Progenitor cell of endocrine pancreas (in vitro differentiated cells): ENCODE measurements at regions not wholly inside any gene's neighbourhood (a gene's known extent, or its start where the extent isn't known, plus 50 kb on each side); places are given as distances from the start of the nearest gene placed in this dataset.
"Not testable (repeated sequence)": the region's sequence is repeated elsewhere in the genome, so short reads cannot be mapped to it uniquely, and the experiment has no call there.

Experiments used
- DNase-seq: peaks from one replicate; pipeline ENCODE4 v3.0.0; 2021; ENCODE audit warnings: low spot score; ENCODE audit not compliant: unreplicated experiment
- H3K27ac Mint-ChIP-seq: 2 replicates; pipeline ENCODE4 v1.8.0; 2021; ENCODE audit warnings: mild to moderate bottlenecking, moderate library complexity, mixed read lengths
- H3K27me3 Mint-ChIP-seq: 2 replicates; pipeline ENCODE4 v1.8.0; 2021; ENCODE audit warnings: mixed read lengths
- H3K36me3 Mint-ChIP-seq: 2 replicates; pipeline ENCODE4 v1.8.0; 2022; ENCODE audit warnings: mixed read lengths; ENCODE audit not compliant: insufficient read depth
- H3K4me1 Mint-ChIP-seq: 2 replicates; pipeline ENCODE4 v1.8.0; 2021; ENCODE audit warnings: low read depth, mixed read lengths
- H3K4me3 Mint-ChIP-seq: 2 replicates; pipeline ENCODE4 v1.8.0; 2021; ENCODE audit warnings: low read depth, mild to moderate bottlenecking, moderate library complexity, mixed read lengths
- H3K9me3 Mint-ChIP-seq: 2 replicates; pipeline ENCODE4 v1.8.0; 2021; ENCODE audit warnings: low read depth, mixed read lengths
- TF ChIP-seq, protein P1 (sequence below): fragments of 200-600 bp; sonication (generic); IDR thresholded peaks from one replicate; pipeline ENCODE4 v1.5.0; 2021; ENCODE audit warnings: antibody characterized with exemption, mild to moderate bottlenecking; ENCODE audit not compliant: unreplicated experiment

GRCh38 chr6:121682666-121683065 is 247.2 kb downstream of the GJA1 start:
- no peaks in the 10 kb centered on the region for H3K36me3 Mint-ChIP-seq
- TF ChIP-seq, protein P1, sequence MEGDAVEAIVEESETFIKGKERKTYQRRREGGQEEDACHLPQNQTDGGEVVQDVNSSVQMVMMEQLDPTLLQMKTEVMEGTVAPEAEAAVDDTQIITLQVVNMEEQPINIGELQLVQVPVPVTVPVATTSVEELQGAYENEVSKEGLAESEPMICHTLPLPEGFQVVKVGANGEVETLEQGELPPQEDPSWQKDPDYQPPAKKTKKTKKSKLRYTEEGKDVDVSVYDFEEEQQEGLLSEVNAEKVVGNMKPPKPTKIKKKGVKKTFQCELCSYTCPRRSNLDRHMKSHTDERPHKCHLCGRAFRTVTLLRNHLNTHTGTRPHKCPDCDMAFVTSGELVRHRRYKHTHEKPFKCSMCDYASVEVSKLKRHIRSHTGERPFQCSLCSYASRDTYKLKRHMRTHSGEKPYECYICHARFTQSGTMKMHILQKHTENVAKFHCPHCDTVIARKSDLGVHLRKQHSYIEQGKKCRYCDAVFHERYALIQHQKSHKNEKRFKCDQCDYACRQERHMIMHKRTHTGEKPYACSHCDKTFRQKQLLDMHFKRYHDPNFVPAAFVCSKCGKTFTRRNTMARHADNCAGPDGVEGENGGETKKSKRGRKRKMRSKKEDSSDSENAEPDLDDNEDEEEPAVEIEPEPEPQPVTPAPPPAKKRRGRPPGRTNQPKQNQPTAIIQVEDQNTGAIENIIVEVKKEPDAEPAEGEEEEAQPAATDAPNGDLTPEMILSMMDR: no peak
- H3K9me3 Mint-ChIP-seq: peaks cover 10% of the 10 kb centered on the region
- H3K4me1 Mint-ChIP-seq: no peaks in the 10 kb centered on the region
- no peak overlapping the region for H3K27ac Mint-ChIP-seq
- H3K27me3 Mint-ChIP-seq: no peaks in the 10 kb centered on the region
- DNase-seq: no peak
- H3K4me3 Mint-ChIP-seq: no peak overlapping the region

GRCh38 chr6:121685806-121686205 is 250.4 kb downstream of the GJA1 start:
- not testable (repeated sequence) for H3K4me3 Mint-ChIP-seq, H3K9me3 Mint-ChIP-seq, DNase-seq, H3K4me1 Mint-ChIP-seq, H3K36me3 Mint-ChIP-seq, H3K27ac Mint-ChIP-seq, H3K27me3 Mint-ChIP-seq

DNA sequence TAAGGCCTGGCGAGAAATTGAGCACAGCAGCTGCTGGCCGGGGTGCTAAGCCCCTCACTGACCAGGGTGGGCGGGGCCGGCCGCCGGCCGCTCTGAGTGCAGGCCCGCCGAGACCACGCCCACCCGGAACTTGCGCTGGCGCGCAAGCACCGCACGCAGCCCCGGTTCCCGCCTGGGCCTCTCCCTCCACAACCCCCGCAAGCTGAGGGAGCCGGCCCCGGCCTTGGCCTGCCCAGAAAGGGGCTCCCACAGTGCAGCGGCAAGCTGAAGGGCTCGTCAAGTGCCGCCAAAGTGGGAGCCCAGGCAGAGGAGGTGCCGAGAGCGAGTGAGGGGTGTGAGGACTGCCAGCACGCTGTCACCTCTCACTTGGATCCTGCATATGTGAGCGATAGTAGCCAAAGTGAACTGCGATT is 251.2 kb downstream of the GJA1 start:
- H3K27me3 Mint-ChIP-seq: no peaks in the 10 kb centered on the region
- DNase-seq: peak; percentile 14

DNA sequence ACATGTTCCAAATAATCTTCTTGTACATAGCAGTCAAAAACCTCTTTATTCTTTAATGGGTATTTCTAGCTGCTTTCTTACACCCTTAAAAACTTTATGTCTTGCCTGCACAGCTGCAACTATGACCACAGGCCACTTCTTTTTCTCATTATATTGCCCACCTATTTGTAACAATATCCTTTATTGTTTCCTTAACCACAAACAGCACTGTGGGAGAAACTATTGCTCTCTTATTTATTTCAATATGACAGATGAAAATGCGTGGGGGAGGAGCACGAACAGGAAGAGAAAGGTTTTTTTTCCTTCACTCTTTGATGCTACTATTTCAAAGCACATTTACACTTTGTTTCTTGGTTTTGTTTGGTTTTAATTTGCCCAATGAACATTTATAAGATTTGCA is 253.5 kb downstream of the GJA1 start:
- Mint-ChIP-seq H3K9me3 (no peaks in the 10 kb centered on the region), H3K4me3 (no peak overlapping the region), H3K36me3 (no peaks in the 10 kb centered on the region), H3K27me3 (no peaks in the 10 kb centered on the region), H3K4me1 (peaks cover 18% of the 10 kb centered on the region), H3K27ac (no peak overlapping the region)
- TF ChIP-seq, protein P1: no peak
- DNase-seq: no peak

More for the DNA sequence above, 251.2 kb downstream of the GJA1 start:
- H3K4me3 Mint-ChIP-seq: peak overlapping the region; percentile 42
- H3K27ac Mint-ChIP-seq: no peak overlapping the region
- TF ChIP-seq, protein P1: no peak
- H3K9me3 Mint-ChIP-seq: peaks cover 7% of the 10 kb centered on the region
- peaks cover 13% of the 10 kb centered on the region for H3K4me1 Mint-ChIP-seq
- no peaks in the 10 kb centered on the region for H3K36me3 Mint-ChIP-seq

- no peak overlapping the region for H3K4me3 Mint-ChIP-seq
- DNase-seq: no peak
- no peaks in the 10 kb centered on the region for H3K9me3 Mint-ChIP-seq
- H3K27ac Mint-ChIP-seq: no peak overlapping the region
- H3K36me3 Mint-ChIP-seq: no peaks in the 10 kb centered on the region
- no peaks in the 10 kb centered on the region for H3K27me3 Mint-ChIP-seq
- peaks cover 18% of the 10 kb centered on the region for H3K4me1 Mint-ChIP-seq
- TF ChIP-seq, protein P1: no peak
Measured at GRCh38 chr6:121691126-121691551, 255.7 kb downstream of the GJA1 start.

DNA sequence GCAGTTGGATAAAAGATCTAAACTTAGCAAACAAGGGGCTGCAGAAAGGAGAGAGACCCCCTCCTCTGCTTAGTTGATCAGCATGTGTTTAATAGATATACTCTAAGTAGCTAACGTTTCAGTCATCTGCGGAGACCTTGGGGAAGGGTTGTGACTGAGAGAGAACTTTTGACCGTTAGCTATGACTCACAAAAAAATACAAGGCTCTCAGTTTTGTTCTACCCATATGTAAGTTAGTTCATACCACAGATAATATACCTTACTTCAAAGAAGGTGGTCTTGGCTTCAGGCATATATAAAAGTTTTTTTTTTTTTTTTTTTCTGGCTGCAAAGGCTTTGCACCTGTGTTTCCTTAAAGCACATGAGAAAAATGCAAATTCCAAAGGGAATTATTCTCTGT is 258.9 kb downstream of the GJA1 start:
- Mint-ChIP-seq H3K4me1 (peaks cover 10% of the 10 kb centered on the region), H3K4me3 (no peak overlapping the region), H3K9me3 (no peaks in the 10 kb centered on the region), H3K27ac (no peak overlapping the region), H3K27me3 (no peaks in the 10 kb centered on the region), H3K36me3 (no peaks in the 10 kb centered on the region)
- TF ChIP-seq, protein P1: no peak
- no peak for DNase-seq
